NCI-H2029 (cell line): ENCODE measurements at regions not wholly inside any gene's neighbourhood (a gene's known extent, or its start where the extent isn't known, plus 50 kb on each side); places are given as distances from the start of the nearest gene placed in this dataset.
"Not testable (repeated sequence)": the region's sequence is repeated elsewhere in the genome, so short reads cannot be mapped to it uniquely, and the experiment has no call there.

Source experiments
- DNase-seq: peaks from one replicate; lab custom pipeline; 2025; lab: John Stamatoyannopoulos, UW

DNA sequence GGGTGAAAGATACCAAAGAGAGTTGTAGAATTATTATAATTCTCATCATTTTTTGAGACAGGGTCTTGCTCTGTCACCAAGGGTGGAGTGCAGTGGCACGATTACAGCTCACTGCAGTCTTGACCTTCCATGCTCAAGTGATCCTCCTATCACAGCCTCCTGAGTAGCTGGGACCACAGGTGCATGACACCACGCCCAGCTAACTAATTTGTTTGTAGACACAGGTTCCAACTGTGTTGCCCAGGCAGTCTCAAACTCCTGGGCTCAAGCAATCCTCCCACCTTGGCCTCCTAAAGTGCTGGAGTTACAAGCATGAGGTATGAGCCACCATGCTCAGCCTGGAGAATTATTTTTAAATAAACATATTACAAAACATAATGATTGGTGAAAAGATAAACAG, 92.8 kb upstream of the MSH6 start:
- DNase-seq = no peak

GRCh38 chr2:47689118-47689517, 93.8 kb upstream of the MSH6 start:
- not testable (repeated sequence) for DNase-seq

DNA sequence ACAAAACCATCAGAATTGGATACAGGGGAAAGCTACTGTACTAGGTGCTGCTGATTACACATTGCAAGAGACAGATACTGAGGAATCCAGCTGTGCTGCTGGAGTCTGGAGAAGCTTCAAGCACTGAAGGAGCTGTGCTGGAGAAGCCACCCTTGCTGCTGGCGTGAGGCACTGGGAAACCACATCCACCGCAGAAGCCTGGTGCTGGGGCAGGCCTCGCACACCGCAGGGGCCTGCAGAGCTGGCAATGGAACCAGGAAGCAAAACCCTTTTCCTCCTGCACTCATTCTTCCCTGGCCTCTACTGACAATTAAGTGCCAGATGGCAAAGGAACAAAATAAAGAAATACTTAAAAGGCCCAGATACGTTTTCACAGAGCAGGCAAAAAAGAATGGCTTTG, 94.4 kb upstream of the MSH6 start:
- DNase-seq = peak; percentile 81

DNA sequence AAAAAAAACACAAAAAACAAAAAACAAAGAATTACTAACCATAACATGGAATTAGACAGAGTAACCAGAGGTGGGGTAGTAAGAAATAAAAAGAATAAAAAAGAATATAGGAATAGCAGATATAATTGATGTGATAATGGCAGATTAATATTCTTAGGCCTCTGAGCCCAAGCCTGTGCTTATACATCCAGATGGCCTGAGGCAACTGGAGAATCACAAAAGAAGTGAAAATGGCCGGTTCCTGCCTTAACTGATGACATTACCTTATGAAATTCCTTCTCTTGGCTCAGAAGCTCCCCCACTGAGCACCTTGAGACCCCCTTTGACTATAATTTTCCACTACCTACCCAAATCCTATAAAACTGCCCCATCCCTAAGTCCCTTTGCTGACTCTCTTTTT, 95.1 kb upstream of the MSH6 start:
- DNase-seq = no peak

- no peak for DNase-seq
These were observed 96.9 kb upstream of the MSH6 start for GRCh38 chr2:47686018-47686417.

GRCh38 chr2:47682216-47682749, 100.7 kb upstream of the MSH6 start:
- no peak for DNase-seq

DNA sequence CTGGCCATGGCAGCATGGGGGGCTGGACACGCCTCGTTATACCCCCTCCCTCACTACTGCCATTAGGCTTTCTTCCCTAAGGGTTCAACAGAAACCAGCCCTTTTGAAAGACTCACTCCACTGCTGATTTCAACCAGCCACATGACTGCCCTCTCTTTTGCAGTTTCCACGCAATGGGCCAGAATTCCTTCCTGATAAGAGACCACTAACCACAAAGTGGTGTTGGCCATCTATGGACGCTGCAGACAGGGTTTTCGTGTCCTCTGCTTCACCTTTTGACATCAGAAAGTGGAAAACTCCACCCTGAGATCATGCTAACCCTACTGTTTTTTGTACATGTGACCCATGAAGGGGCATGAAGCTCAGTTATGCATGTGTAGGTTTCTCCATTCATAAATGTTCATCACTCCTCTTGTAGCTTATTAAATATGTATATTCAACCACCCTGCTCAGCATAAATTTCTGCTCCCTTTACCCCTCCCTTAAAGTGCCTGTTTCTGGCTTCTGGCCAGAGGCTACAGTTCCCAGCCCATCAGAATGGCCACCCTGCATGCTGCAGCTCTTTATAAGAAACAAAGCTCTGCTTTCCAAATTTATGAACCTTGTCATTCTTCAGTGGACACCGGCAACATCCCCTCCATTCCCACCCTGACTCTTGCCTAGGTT, 105.6 kb upstream of the KCNK12 start:
- DNase-seq = no peak

DNA sequence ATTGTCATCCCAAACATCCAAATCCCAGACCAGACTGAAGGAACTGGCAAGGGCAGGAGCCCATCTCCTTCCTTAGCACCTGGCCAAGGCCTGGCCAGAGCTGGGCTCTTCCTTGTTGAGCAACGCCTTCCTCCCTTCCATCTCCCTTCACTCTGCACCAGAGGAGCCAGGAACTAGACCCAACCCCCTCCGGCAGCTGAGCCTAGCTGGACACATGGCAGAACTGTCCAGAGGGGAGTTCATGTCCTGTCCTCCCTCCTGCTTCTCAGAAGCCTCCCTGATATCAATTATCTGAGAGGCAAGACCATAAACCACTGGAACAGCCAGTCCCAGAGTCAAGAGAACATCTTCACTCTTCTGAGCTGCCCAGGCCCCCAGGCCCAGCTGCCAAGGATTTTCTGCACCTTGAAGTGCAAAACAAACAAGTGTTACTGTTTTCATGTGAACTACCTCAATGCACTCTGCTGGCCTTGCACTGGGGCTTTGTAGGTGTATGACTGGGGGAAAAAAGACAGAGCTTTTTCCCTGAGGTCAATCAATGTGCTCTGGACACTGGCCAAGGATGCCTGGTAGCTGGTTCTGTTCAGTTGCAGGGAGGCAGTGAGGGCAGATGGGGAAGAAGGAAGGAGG, 104.5 kb upstream of the KCNK12 start:
- peak; percentile 50 for DNase-seq

DNA sequence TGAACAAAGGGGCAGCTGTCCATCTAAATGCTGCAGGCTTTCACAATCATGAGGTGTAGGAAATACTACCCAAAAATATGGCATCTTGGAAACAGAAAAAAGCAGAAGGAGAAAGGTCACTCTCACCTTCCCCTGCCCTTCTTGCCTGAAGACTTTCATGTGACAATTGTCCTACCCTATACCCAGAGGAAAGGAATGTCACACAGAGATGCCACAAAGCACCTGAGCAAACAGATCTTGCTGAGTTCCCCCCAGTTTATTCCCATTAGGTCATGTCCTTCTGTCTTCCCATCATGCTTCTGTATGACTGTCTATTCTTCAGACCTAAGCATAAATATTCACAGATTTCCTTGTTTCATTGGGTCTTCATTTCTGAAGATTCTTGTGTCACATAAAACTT, 95.5 kb upstream of the KCNK12 start:
- DNase-seq = no peak

DNA sequence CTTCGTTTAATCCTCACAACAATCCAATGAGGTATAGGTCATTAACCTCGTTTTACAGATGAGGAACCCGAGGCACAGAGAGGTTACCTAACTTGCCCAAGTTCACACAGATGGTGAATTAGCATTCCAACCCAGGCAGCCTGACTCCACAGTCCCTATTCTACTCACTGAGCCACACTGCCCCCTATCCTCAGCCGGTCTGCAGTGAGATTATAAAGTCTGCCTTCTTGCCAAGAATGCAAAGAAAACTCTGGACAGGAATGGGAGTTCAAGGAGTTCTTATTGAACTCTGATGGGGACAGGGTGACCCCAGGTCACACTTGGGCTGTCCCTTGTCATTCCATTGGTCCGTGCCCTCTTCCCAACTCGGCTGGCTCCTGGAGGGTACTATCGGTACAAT, 94.0 kb upstream of the KCNK12 start:
- DNase-seq = no peak

- DNase-seq = no peak
These were observed 91.8 kb upstream of the KCNK12 start for GRCh38 chr2:47662552-47662951.

GRCh38 chr2:47661310-47661709, 90.5 kb upstream of the KCNK12 start:
- DNase-seq = no peak

DNA sequence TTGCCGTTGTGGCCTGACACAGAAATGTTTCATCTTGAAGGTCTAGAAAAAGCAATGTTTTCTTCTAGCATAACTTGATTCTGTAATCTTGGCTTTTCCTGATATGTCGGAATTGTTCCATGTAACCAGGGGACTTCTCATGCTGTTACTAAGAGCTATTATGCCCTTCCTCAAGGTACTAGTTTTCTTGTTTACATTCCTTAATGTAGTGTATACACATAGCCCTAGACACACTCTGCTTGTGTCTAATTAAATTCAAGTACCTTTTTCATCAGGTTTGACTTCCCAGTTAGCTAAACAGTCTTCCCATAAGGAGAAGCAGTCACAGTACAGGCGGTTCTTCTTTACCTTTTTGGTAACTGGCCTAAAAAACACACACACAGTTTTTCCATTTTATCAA, 89.4 kb upstream of the KCNK12 start:
- DNase-seq = no peak

DNA sequence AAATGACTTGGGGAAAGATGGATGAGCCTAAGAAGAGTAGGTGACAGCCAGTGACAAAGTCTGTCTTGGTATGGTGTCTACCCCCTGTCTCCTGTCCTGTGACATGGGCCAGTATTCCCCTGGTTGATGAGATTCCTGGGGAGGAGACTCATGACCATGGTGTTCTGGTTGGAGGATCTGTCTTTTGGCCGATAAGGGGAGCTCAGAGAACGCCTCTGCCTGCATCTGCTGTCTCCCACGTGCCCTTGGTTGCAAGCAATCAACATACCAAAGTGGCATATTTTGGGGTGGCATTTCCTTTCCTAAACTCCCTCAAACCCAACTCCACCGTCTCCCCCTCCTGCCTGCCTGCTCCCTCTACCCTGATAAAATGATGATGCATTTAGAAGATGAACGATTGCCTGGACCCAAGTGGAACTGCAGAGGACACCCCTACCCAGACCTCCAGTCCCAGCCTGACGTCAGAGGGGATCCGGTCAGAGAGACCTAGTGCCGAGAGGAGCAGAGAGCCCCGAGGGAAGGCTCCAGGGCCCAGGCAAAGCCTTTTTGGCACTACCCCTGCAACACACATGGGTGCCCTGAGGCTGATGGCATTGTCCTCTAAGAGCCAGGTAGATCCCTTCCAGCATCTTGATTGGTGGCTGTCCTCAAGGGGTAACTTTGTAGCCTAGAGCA, 88.0 kb upstream of the KCNK12 start:
- no peak for DNase-seq

DNA sequence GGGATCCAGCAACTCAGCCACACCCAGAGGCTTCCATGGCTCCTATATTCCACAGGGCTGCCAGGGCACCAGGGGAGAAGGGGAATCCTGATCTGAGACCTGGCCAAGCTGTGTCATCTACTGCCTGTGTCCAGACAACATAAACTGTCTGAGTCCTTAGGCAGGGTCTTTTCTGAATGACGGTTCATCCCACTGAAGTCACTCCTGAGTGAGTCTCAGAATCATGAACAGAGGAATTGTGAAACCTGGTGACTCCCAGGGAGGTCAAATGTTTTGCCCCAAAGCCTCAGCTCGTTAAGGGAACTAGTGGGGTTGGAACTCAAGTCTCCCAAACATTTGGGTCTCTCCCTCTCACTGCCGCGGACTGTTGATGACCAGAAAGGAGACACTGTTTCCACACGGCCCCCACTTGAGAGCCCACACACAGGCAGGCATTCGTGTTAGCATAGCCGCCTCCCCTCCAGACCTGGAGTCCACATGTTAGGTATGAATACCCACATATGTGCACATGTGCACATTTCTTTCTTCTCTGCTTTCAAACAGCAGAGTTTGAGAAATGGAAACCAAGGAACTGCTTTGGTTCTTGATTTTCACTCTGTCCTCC, 87.2 kb upstream of the KCNK12 start:
- DNase-seq = no peak

GRCh38 chr2:47656715-47657600, 86.2 kb upstream of the KCNK12 start:
- DNase-seq = no peak

DNA sequence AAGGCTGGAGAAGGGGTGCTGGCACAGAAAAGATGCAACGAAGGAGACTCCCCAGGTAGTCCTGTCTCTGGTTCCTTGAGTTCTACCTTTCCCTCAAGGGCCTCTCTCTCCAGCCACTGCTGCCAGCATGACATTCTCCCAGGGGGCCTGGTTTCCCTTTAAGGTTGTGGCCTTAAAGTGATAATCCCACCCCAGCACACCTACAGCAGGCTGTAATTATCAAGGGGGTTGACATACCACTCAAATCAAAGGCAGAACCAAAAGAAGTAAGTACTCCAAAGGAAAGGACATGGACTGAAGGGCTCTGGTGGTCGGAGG, 84.7 kb upstream of the KCNK12 start:
- DNase-seq = no peak

DNA sequence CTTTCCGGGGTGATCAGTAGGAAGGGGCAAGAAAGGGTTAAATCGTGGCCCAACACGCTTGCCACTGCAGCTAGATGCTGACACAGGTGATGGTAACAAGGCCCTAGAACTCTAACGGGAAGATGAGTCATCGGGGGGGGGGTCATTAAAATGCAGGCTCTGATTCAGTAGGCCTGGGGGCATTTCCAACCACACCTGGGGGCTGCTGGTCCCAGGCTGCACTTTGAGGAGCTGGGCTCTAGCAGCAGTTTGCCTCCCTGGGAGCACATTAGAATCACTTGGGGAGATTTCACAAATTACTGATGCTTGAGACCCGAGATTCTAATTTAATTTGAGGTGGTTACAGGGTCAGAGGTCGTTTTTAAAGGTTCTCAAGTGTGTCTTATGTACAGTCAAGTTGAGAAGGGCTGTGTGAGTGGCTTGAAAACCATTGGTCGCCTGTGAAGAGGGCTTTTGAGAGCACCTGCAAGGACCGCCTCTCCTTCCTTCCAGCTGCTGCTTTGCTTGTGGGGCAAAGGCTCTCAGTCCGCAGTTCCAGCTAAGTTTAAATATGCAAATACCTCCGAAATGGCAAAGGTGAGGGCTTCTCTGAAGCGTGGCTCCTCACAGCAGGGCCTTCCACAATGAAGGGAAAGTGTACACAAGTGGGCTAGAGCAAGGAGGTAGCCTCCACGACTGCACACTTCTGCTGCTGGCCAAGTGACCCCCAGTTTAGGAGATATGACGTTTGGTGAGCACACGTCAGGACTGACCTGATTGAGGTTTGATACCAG, 84.2 kb upstream of the KCNK12 start:
- peak; percentile 59 for DNase-seq

DNA sequence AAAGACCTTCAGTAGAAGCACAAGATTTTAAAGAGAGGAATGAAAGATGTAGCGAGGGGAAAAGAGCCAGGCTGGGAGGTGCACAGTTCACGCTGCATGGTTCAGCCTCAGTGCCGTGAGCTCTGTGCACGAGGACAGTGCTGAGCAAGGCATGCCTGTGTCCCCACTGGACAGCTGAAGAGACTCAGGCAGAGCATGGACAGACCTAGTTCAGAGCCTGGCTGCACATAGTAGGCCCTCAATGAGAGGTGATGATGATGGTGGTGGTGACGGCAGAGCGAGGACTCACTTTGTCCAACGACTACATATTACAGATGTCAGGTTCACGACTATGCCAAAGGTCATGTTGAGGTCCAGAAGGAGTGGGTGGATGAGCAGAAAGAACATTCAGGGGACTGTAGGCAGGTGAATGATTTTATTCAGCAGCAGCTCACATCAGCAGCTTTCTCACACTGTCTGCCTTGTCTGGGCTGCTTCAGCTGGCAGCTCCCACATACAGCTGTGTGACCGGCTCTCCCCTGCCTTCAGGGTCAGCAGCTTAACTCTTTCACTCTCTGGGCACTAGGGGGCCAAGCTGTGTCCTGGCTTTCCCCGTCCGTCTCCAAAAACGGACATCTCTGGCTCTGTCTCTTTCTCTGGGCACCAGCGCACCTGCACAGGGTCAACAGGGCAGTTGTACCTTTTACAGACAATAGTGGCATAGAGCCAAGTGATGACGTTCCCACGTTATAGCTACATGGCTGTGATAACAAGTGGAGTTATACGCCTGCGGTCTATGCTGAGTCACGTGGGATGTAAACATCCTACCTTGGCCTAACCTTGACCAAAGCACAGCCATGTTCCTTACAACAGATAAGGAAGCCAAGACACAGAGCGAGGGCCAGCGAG, 83.4 kb upstream of the KCNK12 start:
- DNase-seq = peak; percentile 61

DNA sequence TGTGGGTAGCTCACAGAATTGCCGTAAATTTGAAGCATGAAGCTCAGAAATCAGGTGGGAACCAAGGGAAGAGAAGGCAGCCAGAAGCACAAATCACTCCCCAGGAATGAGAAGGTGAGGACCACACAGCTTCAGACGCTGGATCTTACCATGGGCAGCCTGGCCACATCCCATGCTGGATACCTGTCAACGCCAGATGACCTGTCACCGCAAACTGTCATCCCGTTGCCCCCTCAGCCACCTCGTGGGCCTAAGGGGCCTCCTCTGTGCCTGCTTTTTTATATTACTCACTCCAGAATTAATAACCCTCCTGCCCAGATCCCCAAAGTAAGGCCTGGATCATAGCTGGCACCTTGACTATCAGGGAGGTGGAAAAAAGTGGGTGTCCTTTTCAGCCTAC, 82.3 kb upstream of the KCNK12 start:
- DNase-seq = no peak
